Upper lobe of left lung (tissue), 4 donors: ENCODE measurements at regions not wholly inside any gene's neighbourhood (a gene's known extent, or its start where the extent isn't known, plus 50 kb on each side); places are given as distances from the start of the nearest gene placed in this dataset.

Experiments
- POLR2A ChIP-seq, 4 donors: fragments of 450-650 bp; IDR thresholded peaks; one replicate each; pipeline ENCODE4 v1.5.1; 2016 to 2017; ENCODE audit warnings: antibody characterized with exemption in 4 of 4, mild to moderate bottlenecking in 2 of 4
- POLR2AphosphoS5 ChIP-seq, 2 donors: sonication (generic); formaldehyde crosslinking; IDR thresholded peaks; one replicate each; pipeline ENCODE4 v1.5.1; 2017; ENCODE audit warnings: antibody characterized with exemption in 2 of 2
- TF ChIP-seq, protein P1 (sequence below), 6 experiments: fragments of 450-650 bp in 4 of 6; fragments of 200-600 bp in 2 of 6; sonication (generic) in 2 of 6; IDR thresholded peaks; one replicate each; pipeline ENCODE4 v1.5.1; 2016 to 2019; ENCODE audit warnings: antibody characterized with exemption in 6 of 6

GRCh38 chr15:26433060-26433459, 339.8 kb downstream of the GABRB3 start:
- TF ChIP-seq, protein P1, sequence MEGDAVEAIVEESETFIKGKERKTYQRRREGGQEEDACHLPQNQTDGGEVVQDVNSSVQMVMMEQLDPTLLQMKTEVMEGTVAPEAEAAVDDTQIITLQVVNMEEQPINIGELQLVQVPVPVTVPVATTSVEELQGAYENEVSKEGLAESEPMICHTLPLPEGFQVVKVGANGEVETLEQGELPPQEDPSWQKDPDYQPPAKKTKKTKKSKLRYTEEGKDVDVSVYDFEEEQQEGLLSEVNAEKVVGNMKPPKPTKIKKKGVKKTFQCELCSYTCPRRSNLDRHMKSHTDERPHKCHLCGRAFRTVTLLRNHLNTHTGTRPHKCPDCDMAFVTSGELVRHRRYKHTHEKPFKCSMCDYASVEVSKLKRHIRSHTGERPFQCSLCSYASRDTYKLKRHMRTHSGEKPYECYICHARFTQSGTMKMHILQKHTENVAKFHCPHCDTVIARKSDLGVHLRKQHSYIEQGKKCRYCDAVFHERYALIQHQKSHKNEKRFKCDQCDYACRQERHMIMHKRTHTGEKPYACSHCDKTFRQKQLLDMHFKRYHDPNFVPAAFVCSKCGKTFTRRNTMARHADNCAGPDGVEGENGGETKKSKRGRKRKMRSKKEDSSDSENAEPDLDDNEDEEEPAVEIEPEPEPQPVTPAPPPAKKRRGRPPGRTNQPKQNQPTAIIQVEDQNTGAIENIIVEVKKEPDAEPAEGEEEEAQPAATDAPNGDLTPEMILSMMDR (IDR thresholded peaks at IDR 0.05) = no peak
- no peak for TF ChIP-seq POLR2A (IDR thresholded peaks at IDR 0.05)
- TF ChIP-seq POLR2AphosphoS5 (IDR thresholded peaks at IDR 0.05) = no peak
